ENCODE measurements at regions not wholly inside any gene's neighbourhood (a gene's known extent, or its start where the extent isn't known, plus 50 kb on each side); places are given as distances from the start of the nearest gene placed in this dataset.
A peak's percentile ranks its signal among the peaks of the same experiment; 100 is the strongest.

DNA sequence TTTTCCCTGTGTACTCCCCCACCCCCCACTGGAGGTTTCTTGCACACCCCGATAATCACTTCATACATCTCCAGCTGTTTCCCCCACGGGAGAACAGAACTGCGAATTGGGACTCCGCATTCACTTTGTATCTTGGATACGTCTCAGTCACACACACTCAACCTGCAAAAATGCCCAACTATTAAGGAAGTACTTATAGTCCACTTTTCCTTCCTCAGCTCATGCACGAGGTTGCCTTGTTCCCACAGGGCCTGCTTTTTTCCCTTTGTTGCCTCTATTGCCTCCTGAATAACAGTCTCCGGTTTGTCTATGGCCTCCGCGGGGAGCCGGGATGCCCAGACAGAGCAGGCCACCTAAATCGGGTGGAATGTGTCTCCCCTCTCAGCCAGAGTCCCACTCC, 282.3 kb downstream of the PYDC2 start:
- Histone ChIP-seq H3K4me3 (no peak overlapping the region), H3K36me3 (no peaks in the 10 kb centered on the region), H3K27me3 (no peaks in the 10 kb centered on the region), H3K27ac (no peak overlapping the region), H3K4me1 (ENCODE audit: low read depth) (no peaks in the 10 kb centered on the region), H3K9me3 (ENCODE audit: low read depth) (no peaks in the 10 kb centered on the region)
- TF ChIP-seq, protein P1, sequence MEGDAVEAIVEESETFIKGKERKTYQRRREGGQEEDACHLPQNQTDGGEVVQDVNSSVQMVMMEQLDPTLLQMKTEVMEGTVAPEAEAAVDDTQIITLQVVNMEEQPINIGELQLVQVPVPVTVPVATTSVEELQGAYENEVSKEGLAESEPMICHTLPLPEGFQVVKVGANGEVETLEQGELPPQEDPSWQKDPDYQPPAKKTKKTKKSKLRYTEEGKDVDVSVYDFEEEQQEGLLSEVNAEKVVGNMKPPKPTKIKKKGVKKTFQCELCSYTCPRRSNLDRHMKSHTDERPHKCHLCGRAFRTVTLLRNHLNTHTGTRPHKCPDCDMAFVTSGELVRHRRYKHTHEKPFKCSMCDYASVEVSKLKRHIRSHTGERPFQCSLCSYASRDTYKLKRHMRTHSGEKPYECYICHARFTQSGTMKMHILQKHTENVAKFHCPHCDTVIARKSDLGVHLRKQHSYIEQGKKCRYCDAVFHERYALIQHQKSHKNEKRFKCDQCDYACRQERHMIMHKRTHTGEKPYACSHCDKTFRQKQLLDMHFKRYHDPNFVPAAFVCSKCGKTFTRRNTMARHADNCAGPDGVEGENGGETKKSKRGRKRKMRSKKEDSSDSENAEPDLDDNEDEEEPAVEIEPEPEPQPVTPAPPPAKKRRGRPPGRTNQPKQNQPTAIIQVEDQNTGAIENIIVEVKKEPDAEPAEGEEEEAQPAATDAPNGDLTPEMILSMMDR (IDR thresholded peaks at IDR 0.05; ENCODE audit: low read depth, low read length): no peak
- no peak for DNase-seq (ENCODE audit: low read depth in 1 of 2, low spot score in 1 of 2)

DNA sequence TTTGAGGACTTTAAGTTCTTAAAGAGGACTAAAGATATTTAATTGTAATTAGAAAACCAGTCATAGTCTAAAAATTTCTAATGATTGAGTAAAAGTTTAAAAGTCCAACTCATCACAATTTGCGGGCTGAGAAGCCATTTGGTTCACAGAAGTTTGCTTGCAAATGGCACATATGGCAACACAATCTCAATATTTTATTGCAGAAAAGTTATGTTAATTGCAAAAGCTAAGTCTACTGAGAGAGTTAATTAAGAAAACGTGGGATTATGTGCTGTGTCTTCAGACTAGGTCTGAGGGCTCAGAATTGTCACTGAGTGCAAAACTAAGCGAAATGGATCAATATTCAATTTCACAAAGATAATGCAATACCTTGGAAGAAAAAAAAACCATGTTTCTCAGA, 289.7 kb downstream of the PYDC2 start:
- Histone ChIP-seq H3K9me3 (ENCODE audit: low read depth) (no peaks in the 10 kb centered on the region), H3K4me3 (no peak overlapping the region), H3K4me1 (ENCODE audit: low read depth) (no peaks in the 10 kb centered on the region), H3K27me3 (no peaks in the 10 kb centered on the region), H3K36me3 (no peaks in the 10 kb centered on the region), H3K27ac (no peak overlapping the region)
- no peak for DNase-seq (ENCODE audit: low read depth in 1 of 2, low spot score in 1 of 2)
- TF ChIP-seq, protein P1 (IDR thresholded peaks at IDR 0.05; ENCODE audit: low read depth, low read length): no peak

DNA sequence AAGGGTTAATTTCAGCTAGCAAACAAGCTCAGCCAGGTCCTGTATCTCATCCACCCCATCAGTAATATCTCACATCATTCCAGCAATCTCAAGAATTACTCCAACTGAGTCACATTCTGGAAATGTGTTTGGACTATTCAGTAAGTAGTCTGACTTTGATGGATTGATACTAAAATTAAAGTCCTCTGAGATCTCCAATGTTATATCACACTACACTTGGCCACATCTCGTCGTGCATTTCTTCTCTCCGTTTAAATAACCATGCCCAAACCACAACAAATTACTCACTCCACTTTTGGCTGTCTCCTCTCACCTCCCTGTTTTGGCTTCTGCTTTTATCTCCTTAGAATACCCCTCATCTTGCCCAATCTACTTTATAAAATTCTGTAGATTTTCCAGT, 292.2 kb downstream of the PYDC2 start:
- H3K4me1 ChIP-seq (ENCODE audit: low read depth): no peaks in the 10 kb centered on the region
- no peaks in the 10 kb centered on the region for H3K9me3 ChIP-seq (ENCODE audit: low read depth)
- no peak for DNase-seq (ENCODE audit: low read depth in 1 of 2, low spot score in 1 of 2)
- no peak overlapping the region for H3K27ac ChIP-seq
- TF ChIP-seq, protein P1 (IDR thresholded peaks at IDR 0.05; ENCODE audit: low read depth, low read length): no peak
- H3K4me3 ChIP-seq: no peak overlapping the region
- H3K36me3 ChIP-seq: no peaks in the 10 kb centered on the region
- no peaks in the 10 kb centered on the region for H3K27me3 ChIP-seq

DNA sequence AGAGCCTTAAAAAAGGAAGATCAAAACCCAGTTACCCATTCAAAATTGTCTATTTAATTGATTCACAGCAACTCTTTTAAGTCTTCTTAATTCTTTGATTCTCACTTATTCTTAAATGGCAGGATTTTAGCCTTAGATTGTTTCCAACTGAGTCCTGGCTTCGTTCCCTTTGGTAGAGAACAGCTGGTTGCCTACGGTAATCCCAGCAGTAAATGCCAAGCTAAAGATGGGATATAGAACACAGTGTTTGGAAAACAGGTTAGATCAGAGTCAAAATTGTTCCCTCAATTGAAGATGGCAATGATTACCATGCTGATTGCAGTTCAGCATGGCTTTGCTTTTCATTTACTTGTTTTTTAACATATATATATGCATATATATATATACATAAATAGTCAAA, 300.9 kb downstream of the PYDC2 start:
- TF ChIP-seq, protein P1 (IDR thresholded peaks at IDR 0.05; ENCODE audit: low read depth, low read length): no peak
- H3K4me1 ChIP-seq (ENCODE audit: low read depth): no peaks in the 10 kb centered on the region
- H3K36me3 ChIP-seq: no peaks in the 10 kb centered on the region
- no peaks in the 10 kb centered on the region for H3K27me3 ChIP-seq
- no peak for DNase-seq (ENCODE audit: low read depth in 1 of 2, low spot score in 1 of 2)
- no peaks in the 10 kb centered on the region for H3K9me3 ChIP-seq (ENCODE audit: low read depth)
- H3K27ac ChIP-seq: no peak overlapping the region
- H3K4me3 ChIP-seq: no peak overlapping the region

DNA sequence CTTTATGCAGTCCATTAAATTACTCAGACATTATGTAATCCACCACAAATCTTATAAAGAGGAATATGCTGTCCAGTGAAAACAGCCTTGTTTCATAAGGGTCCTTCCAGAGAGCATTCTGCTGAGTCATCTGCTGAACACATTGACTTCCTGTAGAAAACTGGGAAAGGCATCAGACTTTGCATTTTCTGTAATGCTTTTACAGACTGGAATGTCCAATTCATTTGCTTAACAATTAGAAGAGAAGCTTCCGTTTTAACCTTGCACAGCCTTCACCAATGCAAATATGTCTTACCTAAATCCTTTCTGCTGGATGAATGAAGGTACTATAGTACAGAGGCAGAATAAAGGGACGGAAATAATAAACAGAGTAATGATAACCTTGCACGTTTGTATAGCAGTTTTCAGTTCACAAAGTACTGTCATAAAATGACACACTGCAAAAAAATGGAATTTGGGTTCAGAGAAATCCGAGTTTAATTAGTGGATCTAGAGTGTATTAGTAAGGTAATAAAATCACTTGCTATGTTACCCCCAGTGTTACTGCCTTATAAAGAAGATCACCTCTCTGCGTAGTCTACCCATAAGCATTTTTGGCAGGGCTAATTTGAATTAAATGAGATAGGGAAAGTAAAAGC, 301.5 kb downstream of the PYDC2 start:
- H3K36me3 ChIP-seq: no peaks in the 10 kb centered on the region
- no peaks in the 10 kb centered on the region for H3K9me3 ChIP-seq (ENCODE audit: low read depth)
- no peaks in the 10 kb centered on the region for H3K27me3 ChIP-seq
- peak in 1 of 2 donors; percentile 79 for DNase-seq (ENCODE audit: low read depth in 1 of 2, low spot score in 1 of 2)
- no peak overlapping the region for H3K27ac ChIP-seq
- no peaks in the 10 kb centered on the region for H3K4me1 ChIP-seq (ENCODE audit: low read depth)
- no peak overlapping the region for H3K4me3 ChIP-seq
- TF ChIP-seq, protein P1 (IDR thresholded peaks at IDR 0.05; ENCODE audit: low read depth, low read length): no peak
